ENCODE measurements at regions not wholly inside any gene's neighbourhood (a gene's known extent, or its start where the extent isn't known, plus 50 kb on each side); places are given as distances from the start of the nearest gene placed in this dataset.

- 85% methylated on average over 2 of the region's 2 CpGs for WGBS
- H3K4me3 ChIP-seq (ENCODE audit: low read depth in 1 of 3, low read length in 3 of 3), result no peak overlapping the region
- no peaks in the 10 kb centered on the region for H3K36me3 ChIP-seq (ENCODE audit: control insufficient read depth in 4 of 4, insufficient read depth in 3 of 4, low read depth in 1 of 4, low read length in 3 of 4)
- no peaks in the 10 kb centered on the region for H3K4me1 ChIP-seq (ENCODE audit: control insufficient read depth in 4 of 4, insufficient read depth in 4 of 4, low read length in 3 of 4)
- H3K9me3 ChIP-seq (ENCODE audit: control insufficient read depth in 4 of 4, low read length in 3 of 4), result peaks cover 0 to 4% (median 0%) of the 10 kb centered on the region in 4 donors
- no peaks in the 10 kb centered on the region for H3K27me3 ChIP-seq (ENCODE audit: control insufficient read depth in 4 of 4, insufficient read depth in 4 of 4, low read length in 3 of 4)
- no peak for DNase-seq (ENCODE audit: low spot score)
- no peak overlapping the region for H3K9ac ChIP-seq (ENCODE audit: low read depth in 1 of 2, low read length in 2 of 2)
- TF ChIP-seq REST (IDR thresholded peaks at IDR 0.05), result no peak
- no peak for TF ChIP-seq ATF3 (IDR thresholded peaks at IDR 0.05)
- no peak for TF ChIP-seq CTCF (IDR thresholded peaks at IDR 0.05; ENCODE audit: low read depth, low read length, missing input control)
- no peak for TF ChIP-seq TAF1 (conservative IDR thresholded peaks at IDR 0.05)
- TF ChIP-seq MAX (IDR thresholded peaks at IDR 0.05), result no peak
- TF ChIP-seq FOXA1 (IDR thresholded peaks at IDR 0.05), result no peak
- no peak for TF ChIP-seq GABPA (IDR thresholded peaks at IDR 0.05 in 1 of 2, conservative IDR thresholded peaks at IDR 0.05 in 1 of 2)
- TF ChIP-seq NR2F2 (IDR thresholded peaks at IDR 0.05), result no peak
- H3K27ac ChIP-seq (ENCODE audit: low read depth in 1 of 2, low read length in 2 of 2), result no peak overlapping the region
Measured at GRCh38 chr6:153623496-153623895, 415.5 kb upstream of the OPRM1 start.

- H3K9ac ChIP-seq (ENCODE audit: low read depth in 1 of 2, low read length in 2 of 2), result no peak overlapping the region
- DNase-seq (ENCODE audit: low spot score), result no peak
- 91% methylated on average over 2 of the region's 2 CpGs for WGBS
- no peaks in the 10 kb centered on the region for H3K27me3 ChIP-seq (ENCODE audit: control insufficient read depth in 4 of 4, insufficient read depth in 4 of 4, low read length in 3 of 4)
- no peak overlapping the region for H3K27ac ChIP-seq (ENCODE audit: low read depth in 1 of 2, low read length in 2 of 2)
- TF ChIP-seq JUND (IDR thresholded peaks at IDR 0.05), result no peak
- TF ChIP-seq TAF1 (conservative IDR thresholded peaks at IDR 0.05), result no peak
- TF ChIP-seq RAD21 (IDR thresholded peaks at IDR 0.05), result no peak
- TF ChIP-seq, protein P1, sequence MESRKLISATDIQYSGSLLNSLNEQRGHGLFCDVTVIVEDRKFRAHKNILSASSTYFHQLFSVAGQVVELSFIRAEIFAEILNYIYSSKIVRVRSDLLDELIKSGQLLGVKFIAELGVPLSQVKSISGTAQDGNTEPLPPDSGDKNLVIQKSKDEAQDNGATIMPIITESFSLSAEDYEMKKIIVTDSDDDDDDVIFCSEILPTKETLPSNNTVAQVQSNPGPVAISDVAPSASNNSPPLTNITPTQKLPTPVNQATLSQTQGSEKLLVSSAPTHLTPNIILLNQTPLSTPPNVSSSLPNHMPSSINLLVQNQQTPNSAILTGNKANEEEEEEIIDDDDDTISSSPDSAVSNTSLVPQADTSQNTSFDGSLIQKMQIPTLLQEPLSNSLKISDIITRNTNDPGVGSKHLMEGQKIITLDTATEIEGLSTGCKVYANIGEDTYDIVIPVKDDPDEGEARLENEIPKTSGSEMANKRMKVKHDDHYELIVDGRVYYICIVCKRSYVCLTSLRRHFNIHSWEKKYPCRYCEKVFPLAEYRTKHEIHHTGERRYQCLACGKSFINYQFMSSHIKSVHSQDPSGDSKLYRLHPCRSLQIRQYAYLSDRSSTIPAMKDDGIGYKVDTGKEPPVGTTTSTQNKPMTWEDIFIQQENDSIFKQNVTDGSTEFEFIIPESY (IDR thresholded peaks at IDR 0.05), result no peak
- TF ChIP-seq SP1 (IDR thresholded peaks at IDR 0.05), result no peak
- no peak for TF ChIP-seq FOXA1 (IDR thresholded peaks at IDR 0.05)
- no peak for TF ChIP-seq GABPA (IDR thresholded peaks at IDR 0.05 in 1 of 2, conservative IDR thresholded peaks at IDR 0.05 in 1 of 2)
- TF ChIP-seq MAX (IDR thresholded peaks at IDR 0.05), result no peak
- TF ChIP-seq RXRA (IDR thresholded peaks at IDR 0.05), result no peak
- TF ChIP-seq ATF3 (IDR thresholded peaks at IDR 0.05), result no peak
- no peak for TF ChIP-seq REST (IDR thresholded peaks at IDR 0.05)
- TF ChIP-seq CTCF (IDR thresholded peaks at IDR 0.05; ENCODE audit: low read depth, low read length, missing input control), result no peak
- no peak for TF ChIP-seq FOXA2 (IDR thresholded peaks at IDR 0.05)
- H3K4me3 ChIP-seq (ENCODE audit: low read depth in 1 of 3, low read length in 3 of 3), result no peak overlapping the region
- H3K9me3 ChIP-seq (ENCODE audit: control insufficient read depth in 4 of 4, low read length in 3 of 4), result peaks cover 0 to 4% (median 0%) of the 10 kb centered on the region in 4 donors
- no peaks in the 10 kb centered on the region for H3K36me3 ChIP-seq (ENCODE audit: control insufficient read depth in 4 of 4, insufficient read depth in 3 of 4, low read depth in 1 of 4, low read length in 3 of 4)
- H3K4me1 ChIP-seq (ENCODE audit: control insufficient read depth in 4 of 4, insufficient read depth in 4 of 4, low read length in 3 of 4), result no peaks in the 10 kb centered on the region
Measured at GRCh38 chr6:153621491-153621890, 417.5 kb upstream of the OPRM1 start.
